Gastrocnemius medialis (tissue), 4 donors: ENCODE measurements at regions not wholly inside any gene's neighbourhood (a gene's known extent, or its start where the extent isn't known, plus 50 kb on each side); places are given as distances from the start of the nearest gene placed in this dataset.

ENCODE experiments used
- ATAC-seq, 2 donors: fragments of 150-250 bp; one replicate each; pipeline ENCODE4 v1.9.1; 2016
- DNase-seq, 2 donors: peaks; one replicate each; pipeline ENCODE4 v3.0.0-alpha.2; 2019
- H3K27ac ChIP-seq, 4 donors: fragments of 200-600 bp; sonication (generic); 1 replicate in 1 of 4; 2 replicates in 3 of 4; pipeline ENCODE4 v1.5.1; 2016 to 2018; ENCODE audit warnings: mild to moderate bottlenecking in 2 of 4, moderate library complexity in 1 of 4
- H3K27me3 ChIP-seq, 3 donors: fragments of 200-600 bp; sonication (generic) in 2 of 3; 1 replicate in 1 of 3; 2 replicates in 2 of 3; pipeline versions ENCODE4 v1.5.1 to v1.6.0; 2016 to 2019; ENCODE audit warnings: mild to moderate bottlenecking in 1 of 3, moderate library complexity in 1 of 3
- H3K36me3 ChIP-seq, 2 donors: fragments of 200-600 bp; sonication (generic) in 1 of 2; one replicate each; pipeline ENCODE4 v1.5.1; 2017 to 2018
- H3K4me1 ChIP-seq, 2 donors: fragments of 200-600 bp; sonication (generic) in 1 of 2; one replicate each; pipeline ENCODE4 v1.5.1; 2016 to 2017; ENCODE audit warnings: mild to moderate bottlenecking in 2 of 2
- H3K4me3 ChIP-seq, 4 donors: fragments of 200-600 bp; sonication (generic) in 3 of 4; 1 replicate in 1 of 4; 2 replicates in 3 of 4; pipeline ENCODE4 v1.5.1; 2016 to 2019; ENCODE audit warnings: mild to moderate bottlenecking in 2 of 4
- H3K9me3 ChIP-seq, 3 donors: fragments of 200-600 bp; sonication (generic) in 2 of 3; 1 replicate in 1 of 3; 2 replicates in 2 of 3; pipeline ENCODE4 v1.5.1; 2016 to 2019
- CTCF ChIP-seq, 5 experiments: fragments of 450-650 bp in 3 of 5; fragments of 200-600 bp in 2 of 5; sonication (generic) in 2 of 5; IDR thresholded peaks in 4 of 5; conservative IDR thresholded peaks in 1 of 5; 1 replicate in 4 of 5; 2 replicates in 1 of 5; pipeline ENCODE4 v1.5.1; 2016 to 2019; ENCODE audit warnings: antibody characterized with exemption in 5 of 5, mild to moderate bottlenecking in 3 of 5, moderate library complexity in 3 of 5
- POLR2A ChIP-seq, 2 donors: fragments of 450-650 bp; IDR thresholded peaks; one replicate each; pipeline ENCODE4 v1.6.1; 2017; ENCODE audit warnings: antibody characterized with exemption in 2 of 2, mild to moderate bottlenecking in 2 of 2, moderate library complexity in 2 of 2
- in situ Hi-C, 4 donors: fragments of 200-750 bp; cut with MboI; loops; one replicate each; pipeline versions ENCODE4 v1.15.0 to v1.8.0; 2017; ENCODE audit warnings: low sequenced_read_pairs in 4 of 4
- intact Hi-C: fragments of 100-400 bp; cut with DNase I; formaldehyde crosslinking; loops from one replicate; pipeline ENCODE4 v1.15.1; 2023; ENCODE audit warnings: low total_unique reads

DNA sequence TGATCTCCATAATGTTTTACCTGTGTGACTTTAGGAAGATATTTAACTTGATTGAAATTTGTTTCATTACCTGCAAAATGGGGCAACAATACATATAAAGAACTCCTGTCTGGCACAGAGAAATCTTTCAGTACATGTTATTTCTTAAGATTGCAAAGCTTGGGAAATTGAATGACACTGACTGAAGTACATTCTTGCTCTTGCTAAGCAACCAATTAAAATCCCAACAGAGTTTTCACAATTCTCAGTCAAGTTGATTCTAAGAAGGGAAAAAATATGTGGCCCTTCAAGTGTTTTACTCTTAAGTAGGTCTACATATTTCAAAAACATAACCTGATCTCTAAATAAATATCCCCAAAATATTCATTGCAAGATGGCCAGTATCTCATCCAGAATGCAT, 2187.0 kb upstream of the ACO1 start:
- TF ChIP-seq POLR2A (IDR thresholded peaks at IDR 0.05) (no peak), CTCF (IDR thresholded peaks at IDR 0.05 in 4 of 5, conservative IDR thresholded peaks at IDR 0.05 in 1 of 5) (no peak)
- no peaks in the 10 kb centered on the region for H3K4me1 ChIP-seq
- intact Hi-C loops = no loop called here

GRCh38 chr9:30197954-30198353, 2186.5 kb upstream of the ACO1 start:
- Histone ChIP-seq H3K27me3 (no peaks in the 10 kb centered on the region), H3K36me3 (no peaks in the 10 kb centered on the region), H3K4me3 (no peak overlapping the region), H3K27ac (no peak overlapping the region), H3K4me1 (no peaks in the 10 kb centered on the region), H3K9me3 (no peaks in the 10 kb centered on the region)
- in situ Hi-C loops (no loop called here), intact Hi-C loops (no loop called here)
- ATAC-seq (no peak), DNase-seq (no peak)
- no peak for TF ChIP-seq POLR2A (IDR thresholded peaks at IDR 0.05)
- TF ChIP-seq CTCF (IDR thresholded peaks at IDR 0.05 in 4 of 5, conservative IDR thresholded peaks at IDR 0.05 in 1 of 5) = no peak

More for the DNA sequence above, 2187.0 kb upstream of the ACO1 start:
- ATAC-seq = no peak
- H3K9me3 ChIP-seq = no peaks in the 10 kb centered on the region
- no peak overlapping the region for H3K4me3 ChIP-seq
- DNase-seq = no peak
- H3K27me3 ChIP-seq = no peaks in the 10 kb centered on the region
- no peak overlapping the region for H3K27ac ChIP-seq
- no peaks in the 10 kb centered on the region for H3K36me3 ChIP-seq
- in situ Hi-C loops = no loop called here

DNA sequence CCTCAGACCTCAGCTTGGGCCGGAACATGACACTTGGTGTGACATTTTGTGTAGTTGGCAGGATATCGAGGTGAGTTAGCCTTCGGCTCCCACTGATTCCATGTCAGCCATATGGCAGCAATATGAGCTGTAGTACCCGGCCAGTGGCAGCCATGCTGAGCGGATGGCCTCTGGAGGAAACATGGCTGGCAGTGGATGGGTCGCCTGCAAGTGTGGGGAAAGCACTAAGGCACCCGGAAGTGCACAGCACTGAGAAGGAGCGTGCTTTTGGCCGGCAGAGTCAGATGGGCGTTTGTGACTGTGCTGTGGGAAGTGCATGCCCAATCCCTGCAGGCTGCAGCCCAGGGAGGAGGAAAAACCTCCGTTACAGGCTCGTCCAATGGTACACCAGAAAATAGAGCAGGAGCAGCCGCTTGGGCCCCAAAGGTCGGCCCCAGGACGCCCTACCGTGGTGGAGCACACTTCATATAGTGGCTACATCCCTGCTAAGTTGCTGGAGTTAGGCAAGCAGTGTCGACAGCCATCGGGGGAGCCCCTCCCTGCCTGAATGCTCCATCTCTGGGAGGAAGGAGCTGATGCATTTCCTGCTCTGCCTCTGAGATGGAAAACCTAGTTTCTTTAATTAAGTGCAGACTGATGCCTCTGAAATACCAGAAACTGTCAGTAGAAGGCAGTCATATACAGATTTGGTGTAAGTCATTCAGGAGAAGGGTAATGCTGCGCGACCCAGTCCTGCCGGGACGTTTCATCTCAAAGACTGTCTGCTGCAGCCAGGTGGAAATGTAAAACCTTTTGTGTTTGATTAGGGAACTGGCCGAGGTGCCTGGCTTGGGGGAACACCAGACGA, 2185.8 kb upstream of the ACO1 start:
- Histone ChIP-seq H3K9me3 (no peaks in the 10 kb centered on the region), H3K4me3 (no peak overlapping the region), H3K27me3 (no peaks in the 10 kb centered on the region), H3K27ac (no peak overlapping the region), H3K4me1 (no peaks in the 10 kb centered on the region), H3K36me3 (no peaks in the 10 kb centered on the region)
- in situ Hi-C loops = no loop called here
- TF ChIP-seq CTCF (IDR thresholded peaks at IDR 0.05 in 4 of 5, conservative IDR thresholded peaks at IDR 0.05 in 1 of 5) (no peak), POLR2A (IDR thresholded peaks at IDR 0.05) (no peak)
- DNase-seq = no peak
- intact Hi-C loops = no loop called here
- ATAC-seq = no peak

DNA sequence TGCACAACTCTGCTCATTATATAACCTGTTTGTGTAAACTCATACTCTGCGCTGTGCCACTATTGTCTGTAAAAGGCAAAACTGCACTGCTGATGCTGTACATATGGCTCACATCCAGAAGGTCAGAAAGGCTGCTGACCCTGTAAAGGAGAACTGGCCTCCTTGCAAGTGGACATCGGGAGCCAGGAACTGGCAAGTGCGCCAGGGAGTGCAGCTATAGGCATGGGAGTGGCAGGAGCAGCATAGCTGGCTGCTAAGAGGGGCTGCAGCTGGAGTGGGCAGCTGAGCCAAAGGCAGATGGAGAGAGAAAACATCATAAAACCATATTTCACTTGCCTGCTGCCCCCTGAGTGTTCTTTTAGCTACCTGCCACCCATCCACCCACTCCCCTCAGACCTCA, 2183.4 kb upstream of the ACO1 start:
- TF ChIP-seq CTCF (IDR thresholded peaks at IDR 0.05 in 4 of 5, conservative IDR thresholded peaks at IDR 0.05 in 1 of 5) (no peak), POLR2A (IDR thresholded peaks at IDR 0.05) (no peak)
- in situ Hi-C loops (loop anchor here in 1 of 4 donors (25.0 kb wide), 1 partner anchor 111 kb away; no protein-coding TSS in a partner anchor), intact Hi-C loops (no loop called here)
- no peak for ATAC-seq
- H3K36me3 ChIP-seq = no peaks in the 10 kb centered on the region
- H3K9me3 ChIP-seq = no peaks in the 10 kb centered on the region
- no peak overlapping the region for H3K4me3 ChIP-seq
- H3K27ac ChIP-seq = no peak overlapping the region
- H3K4me1 ChIP-seq = no peaks in the 10 kb centered on the region
- no peak for DNase-seq
- no peaks in the 10 kb centered on the region for H3K27me3 ChIP-seq
